GM18508 (cell line): ENCODE measurements at regions not wholly inside any gene's neighbourhood (a gene's known extent, or its start where the extent isn't known, plus 50 kb on each side); places are given as distances from the start of the nearest gene placed in this dataset.

Source experiments
- ATAC-seq: cut with Tn5 transposase; IDR thresholded peaks from one replicate; pipeline ENCODE4 v1.9.1; 2021; ENCODE audit warnings: moderate number of reproducible peaks; ENCODE audit not compliant: insufficient read depth, unreplicated experiment

- no peak for ATAC-seq
Observed at GRCh38 chr3:43783987-43784639, 93.4 kb downstream of the ABHD5 start.

GRCh38 chr3:43784640-43785011 is 93.9 kb downstream of the ABHD5 start:
- no peak for ATAC-seq

GRCh38 chr3:43785551-43785950 is 94.8 kb downstream of the ABHD5 start:
- ATAC-seq: no peak

GRCh38 chr3:43786102-43786501 is 95.4 kb downstream of the ABHD5 start:
- ATAC-seq: no peak

- no peak for ATAC-seq
Observed at GRCh38 chr3:43786526-43787305, 96.0 kb downstream of the ABHD5 start.

DNA sequence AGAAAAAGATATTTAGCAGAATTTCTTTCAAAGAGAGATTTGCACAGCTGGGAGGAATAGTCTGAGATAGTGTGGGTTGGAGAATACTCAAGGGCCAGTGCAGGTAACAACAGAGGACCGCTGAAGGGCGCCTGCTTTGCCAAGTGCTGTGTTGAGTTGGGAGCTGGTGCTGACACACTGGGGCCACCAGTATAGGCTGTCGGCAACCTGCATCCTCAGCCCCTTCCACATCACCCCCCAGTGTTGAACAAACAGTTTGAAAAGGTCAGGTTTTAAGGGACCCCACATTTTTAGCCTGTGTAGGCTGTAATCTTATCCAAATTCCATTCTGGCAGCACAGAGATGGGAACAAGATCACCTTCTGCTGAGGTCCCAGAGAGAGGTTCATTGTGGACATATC is 96.6 kb downstream of the ABHD5 start:
- ATAC-seq: no peak

DNA sequence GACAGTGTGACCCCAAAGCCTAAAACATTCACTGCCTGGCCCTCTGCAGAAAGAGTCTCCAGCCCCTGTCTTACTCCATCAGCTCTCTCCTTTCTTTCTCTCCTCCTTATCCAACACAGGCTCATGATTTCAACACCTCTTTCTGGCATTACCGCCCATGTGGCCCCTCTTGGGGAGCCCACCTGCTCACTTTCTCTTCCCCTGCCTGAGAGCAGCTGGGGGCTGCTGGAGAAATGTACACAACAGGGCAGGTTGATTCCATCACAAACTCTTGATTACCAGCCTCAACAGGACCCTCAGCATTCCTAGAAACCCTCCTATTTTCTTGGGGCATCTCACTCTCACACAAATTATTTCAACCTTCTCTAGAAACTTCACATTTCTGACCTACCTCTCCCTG is 98.3 kb downstream of the ABHD5 start:
- ATAC-seq: no peak

DNA sequence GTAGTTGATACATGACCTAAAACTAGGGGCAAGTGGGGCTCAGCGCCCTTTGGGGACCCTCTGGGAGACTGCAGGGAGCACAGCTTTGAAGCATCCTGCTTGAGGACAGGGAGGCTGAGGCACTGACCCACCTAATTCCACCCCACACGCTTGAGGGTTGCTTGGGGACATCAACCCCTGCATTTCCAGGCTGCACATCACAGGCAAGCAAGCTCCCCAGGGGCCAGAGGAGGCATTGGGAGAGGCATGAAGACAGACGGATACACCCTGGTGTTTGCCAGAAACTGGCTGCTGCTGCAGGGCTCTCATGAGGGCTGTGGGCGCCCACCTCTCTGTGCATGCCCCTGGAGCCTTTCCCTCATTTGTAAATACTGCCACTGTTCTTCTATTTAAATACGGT is 99.3 kb downstream of the ABHD5 start:
- no peak for ATAC-seq

DNA sequence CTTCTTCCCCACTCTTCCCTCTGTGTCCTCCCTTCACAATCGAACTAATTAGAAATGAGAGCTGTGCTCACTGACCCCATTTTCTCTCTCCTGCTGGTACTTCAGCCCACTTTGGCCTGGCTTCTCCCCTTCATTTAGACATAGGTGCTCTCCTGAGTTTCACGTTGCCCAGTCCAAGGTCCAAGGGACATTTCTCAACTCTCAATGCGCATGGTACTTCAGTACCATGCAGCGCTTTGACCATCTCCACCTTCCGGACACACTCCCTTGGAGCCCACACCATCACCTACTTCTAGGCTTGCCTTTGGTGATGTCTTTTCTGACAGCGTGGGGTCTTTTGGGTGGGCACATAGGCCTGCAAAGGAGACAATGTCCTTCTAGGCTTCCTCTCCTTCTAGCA is 99.7 kb downstream of the ABHD5 start:
- ATAC-seq: no peak

GRCh38 chr3:43791246-43791645 is 100.5 kb downstream of the ABHD5 start:
- ATAC-seq: no peak

DNA sequence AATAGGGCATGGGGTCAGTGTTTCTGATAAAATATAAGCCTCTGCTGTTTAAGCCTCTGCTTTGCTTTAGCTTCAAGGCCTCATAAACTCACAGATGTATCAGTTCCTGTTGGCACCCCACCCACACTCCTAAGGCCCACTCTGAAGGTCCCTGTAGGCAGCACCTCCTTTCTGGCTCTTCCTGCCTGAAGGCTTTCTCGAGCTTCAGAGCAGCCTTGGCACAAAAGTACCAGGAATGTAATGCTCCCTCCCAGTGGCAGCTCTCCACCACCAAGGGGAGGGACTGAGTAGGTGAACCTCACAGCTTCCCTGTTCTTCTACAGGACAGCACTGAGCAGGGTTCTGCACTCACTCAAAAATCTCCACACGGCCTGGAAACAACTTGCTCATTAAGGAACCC is 102.2 kb downstream of the ABHD5 start:
- ATAC-seq: no peak

- ATAC-seq: no peak
Observed at GRCh38 chr3:43793648-43794372, 103.1 kb downstream of the ABHD5 start.

DNA sequence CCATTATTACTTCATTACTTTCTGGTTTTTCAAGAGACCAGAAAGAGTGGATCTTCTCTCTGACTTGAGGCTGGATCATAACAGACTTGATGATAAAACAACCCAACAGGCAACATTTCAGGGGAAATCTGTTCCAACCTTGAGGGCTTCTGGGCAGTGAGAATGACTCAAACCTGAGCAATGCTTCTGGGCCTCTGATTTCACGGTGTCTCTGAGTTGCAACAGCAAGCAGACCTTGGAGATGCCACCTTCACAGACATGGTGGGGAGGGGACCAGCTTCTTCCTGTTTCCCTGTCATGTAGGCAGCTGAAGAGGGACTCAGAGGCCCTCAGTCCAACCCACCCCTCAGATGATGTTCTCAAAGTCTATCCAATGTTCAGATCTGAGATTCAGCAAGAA is 104.0 kb downstream of the ABHD5 start:
- no peak for ATAC-seq

GRCh38 chr3:43795491-43795890 is 104.8 kb downstream of the ABHD5 start:
- no peak for ATAC-seq

GRCh38 chr3:43796041-43796596 is 105.4 kb downstream of the ABHD5 start:
- no peak for ATAC-seq

DNA sequence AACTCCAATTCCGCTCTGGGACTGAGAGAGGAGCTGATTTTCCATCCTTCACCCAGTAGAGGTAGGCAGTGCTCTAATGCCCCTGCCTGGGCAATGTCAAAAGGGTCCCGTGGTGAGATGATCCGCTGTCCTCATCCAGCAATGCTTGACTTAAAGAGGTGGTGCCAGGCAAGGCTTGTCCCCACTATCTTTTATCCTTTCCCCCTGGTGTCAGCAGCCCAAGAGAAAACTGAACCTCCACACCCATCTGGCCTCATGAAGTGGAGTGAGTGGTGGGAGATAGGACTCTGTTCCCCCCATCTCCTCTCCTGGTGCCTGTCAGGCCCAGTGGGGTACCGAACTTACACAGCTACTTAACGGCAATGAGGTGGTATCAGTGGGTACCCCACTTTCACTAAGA is 107.1 kb downstream of the ABHD5 start:
- ATAC-seq: no peak

DNA sequence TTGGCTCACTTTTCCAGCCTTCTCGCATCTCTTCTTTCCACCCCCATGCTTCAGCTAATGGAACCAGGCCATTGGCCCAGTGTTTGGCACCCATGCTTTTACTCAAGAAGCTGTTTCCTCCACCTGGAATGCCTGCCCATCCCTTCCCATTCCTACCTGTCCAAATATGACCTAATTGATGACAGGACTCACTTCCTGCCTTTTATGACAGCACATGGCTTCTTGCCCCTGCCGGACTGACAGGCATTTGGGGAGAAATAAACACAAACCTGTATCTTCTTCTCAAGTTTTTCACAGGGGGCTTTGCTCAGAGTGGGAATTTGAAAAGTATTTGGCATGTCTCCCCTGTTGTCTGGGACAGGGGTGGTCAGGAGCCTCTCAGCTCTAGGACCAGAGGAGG is 120.1 kb downstream of the ABHD5 start:
- ATAC-seq: no peak

- ATAC-seq: no peak
Observed at GRCh38 chr3:43814461-43814860, 123.7 kb downstream of the ABHD5 start.

DNA sequence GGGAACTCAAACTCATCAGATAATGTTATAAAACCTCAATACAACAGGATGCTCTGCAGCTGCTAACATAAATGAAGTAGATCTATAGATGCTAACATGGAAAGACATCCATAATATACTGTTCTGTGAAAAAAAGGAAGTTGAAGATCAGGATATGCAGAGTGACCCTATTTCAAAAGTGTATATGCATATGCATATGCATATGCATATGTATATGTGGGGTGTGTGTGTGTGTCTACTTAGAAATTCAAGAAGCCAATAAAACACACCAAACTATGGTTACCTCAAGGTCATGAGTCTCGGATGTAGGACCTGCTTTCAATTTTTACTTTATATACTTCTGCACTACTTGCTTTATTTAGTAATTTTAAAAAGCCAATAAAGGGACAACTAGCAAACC is 125.6 kb downstream of the ABHD5 start:
- ATAC-seq: no peak

- ATAC-seq: no peak
Observed at GRCh38 chr3:43817064-43817463, 126.3 kb downstream of the ABHD5 start.

GRCh38 chr3:43817825-43818224 is 127.1 kb downstream of the ABHD5 start:
- no peak for ATAC-seq
